ENCODE measurements at regions not wholly inside any gene's neighbourhood (a gene's known extent, or its start where the extent isn't known, plus 50 kb on each side); places are given as distances from the start of the nearest gene placed in this dataset.

DNA sequence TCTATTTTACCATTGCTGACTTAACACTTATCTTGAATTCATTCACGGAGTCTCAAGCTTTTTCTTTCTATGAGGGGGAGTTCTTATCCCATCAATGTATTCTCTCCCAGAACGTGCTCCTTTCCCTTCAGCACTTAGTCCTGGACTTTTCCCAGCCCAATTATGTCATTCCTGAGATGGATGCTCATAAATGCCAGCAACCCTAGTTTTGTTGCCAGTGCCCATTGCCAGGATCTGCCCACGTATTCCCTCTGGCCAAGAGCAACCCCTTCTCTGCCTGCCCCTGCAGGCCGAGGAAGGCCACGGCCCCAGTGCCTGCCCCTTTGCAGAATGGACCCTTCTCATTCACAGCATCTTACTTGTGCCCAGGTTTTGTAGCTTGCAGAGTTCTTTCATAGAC is 67.4 kb upstream of the PPP1R3C start:
- Histone ChIP-seq H3K4me3 (ENCODE audit: insufficient read depth, low read length) (no peak overlapping the region), H3K9me3 (ENCODE audit: low read depth, low read length) (no peaks in the 10 kb centered on the region), H3K4me1 (ENCODE audit: insufficient read depth, low read length) (peaks cover 17% of the 10 kb centered on the region), H4K20me1 (ENCODE audit: insufficient read depth, low read length) (no peaks in the 10 kb centered on the region), H3K36me3 (ENCODE audit: insufficient read depth, low read length) (no peaks in the 10 kb centered on the region), H3K79me2 (ENCODE audit: insufficient read depth, low read length) (no peaks in the 10 kb centered on the region), H2AFZ (ENCODE audit: low read length) (no peak overlapping the region), H3K4me2 (ENCODE audit: insufficient read depth, low read length) (peak overlapping the region; percentile 59), H3K27ac (ENCODE audit: low read depth, low read length) (no peak overlapping the region), H3K27me3 (ENCODE audit: insufficient read depth, low read length) (peaks cover 2% of the 10 kb centered on the region)
- DNase-seq (ENCODE audit: insufficient read length, low spot score, missing footprints), result peak; percentile 48
- TF ChIP-seq, protein P1, sequence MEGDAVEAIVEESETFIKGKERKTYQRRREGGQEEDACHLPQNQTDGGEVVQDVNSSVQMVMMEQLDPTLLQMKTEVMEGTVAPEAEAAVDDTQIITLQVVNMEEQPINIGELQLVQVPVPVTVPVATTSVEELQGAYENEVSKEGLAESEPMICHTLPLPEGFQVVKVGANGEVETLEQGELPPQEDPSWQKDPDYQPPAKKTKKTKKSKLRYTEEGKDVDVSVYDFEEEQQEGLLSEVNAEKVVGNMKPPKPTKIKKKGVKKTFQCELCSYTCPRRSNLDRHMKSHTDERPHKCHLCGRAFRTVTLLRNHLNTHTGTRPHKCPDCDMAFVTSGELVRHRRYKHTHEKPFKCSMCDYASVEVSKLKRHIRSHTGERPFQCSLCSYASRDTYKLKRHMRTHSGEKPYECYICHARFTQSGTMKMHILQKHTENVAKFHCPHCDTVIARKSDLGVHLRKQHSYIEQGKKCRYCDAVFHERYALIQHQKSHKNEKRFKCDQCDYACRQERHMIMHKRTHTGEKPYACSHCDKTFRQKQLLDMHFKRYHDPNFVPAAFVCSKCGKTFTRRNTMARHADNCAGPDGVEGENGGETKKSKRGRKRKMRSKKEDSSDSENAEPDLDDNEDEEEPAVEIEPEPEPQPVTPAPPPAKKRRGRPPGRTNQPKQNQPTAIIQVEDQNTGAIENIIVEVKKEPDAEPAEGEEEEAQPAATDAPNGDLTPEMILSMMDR (IDR thresholded peaks at IDR 0.05; ENCODE audit: extremely low read depth, low read depth, low read length), result no peak

DNA sequence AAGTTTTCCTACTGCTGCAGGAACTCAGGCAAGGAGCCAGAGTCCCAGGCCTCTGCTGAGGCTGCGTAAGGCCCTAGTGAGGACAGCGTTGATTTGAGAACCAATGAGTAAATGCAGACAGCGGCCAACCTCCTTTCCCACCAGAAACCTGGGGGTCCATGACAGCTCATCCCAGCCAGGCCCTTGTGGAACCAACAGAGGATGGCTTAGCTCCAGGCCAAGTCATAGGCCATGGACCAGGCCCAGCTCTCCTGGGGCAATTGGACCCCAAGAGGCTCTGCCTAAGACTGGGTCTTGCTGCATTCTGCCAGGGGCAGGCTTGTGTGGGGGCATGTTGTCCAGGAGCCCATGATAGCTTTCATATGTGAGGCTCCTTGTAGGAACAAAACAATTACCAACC is 65.4 kb upstream of the PPP1R3C start:
- Histone ChIP-seq H3K79me2 (ENCODE audit: insufficient read depth, low read length) (no peaks in the 10 kb centered on the region), H3K27me3 (ENCODE audit: insufficient read depth, low read length) (peaks cover 2% of the 10 kb centered on the region), H3K4me2 (ENCODE audit: insufficient read depth, low read length) (no peak overlapping the region), H3K4me1 (ENCODE audit: insufficient read depth, low read length) (peaks cover 17% of the 10 kb centered on the region), H3K9me3 (ENCODE audit: low read depth, low read length) (no peaks in the 10 kb centered on the region), H4K20me1 (ENCODE audit: insufficient read depth, low read length) (no peaks in the 10 kb centered on the region), H3K36me3 (ENCODE audit: insufficient read depth, low read length) (no peaks in the 10 kb centered on the region), H3K4me3 (ENCODE audit: insufficient read depth, low read length) (no peak overlapping the region), H2AFZ (ENCODE audit: low read length) (no peak overlapping the region), H3K27ac (ENCODE audit: low read depth, low read length) (no peak overlapping the region)
- TF ChIP-seq, protein P1 (IDR thresholded peaks at IDR 0.05; ENCODE audit: extremely low read depth, low read depth, low read length), result no peak
- no peak for DNase-seq (ENCODE audit: insufficient read length, low spot score, missing footprints)

DNA sequence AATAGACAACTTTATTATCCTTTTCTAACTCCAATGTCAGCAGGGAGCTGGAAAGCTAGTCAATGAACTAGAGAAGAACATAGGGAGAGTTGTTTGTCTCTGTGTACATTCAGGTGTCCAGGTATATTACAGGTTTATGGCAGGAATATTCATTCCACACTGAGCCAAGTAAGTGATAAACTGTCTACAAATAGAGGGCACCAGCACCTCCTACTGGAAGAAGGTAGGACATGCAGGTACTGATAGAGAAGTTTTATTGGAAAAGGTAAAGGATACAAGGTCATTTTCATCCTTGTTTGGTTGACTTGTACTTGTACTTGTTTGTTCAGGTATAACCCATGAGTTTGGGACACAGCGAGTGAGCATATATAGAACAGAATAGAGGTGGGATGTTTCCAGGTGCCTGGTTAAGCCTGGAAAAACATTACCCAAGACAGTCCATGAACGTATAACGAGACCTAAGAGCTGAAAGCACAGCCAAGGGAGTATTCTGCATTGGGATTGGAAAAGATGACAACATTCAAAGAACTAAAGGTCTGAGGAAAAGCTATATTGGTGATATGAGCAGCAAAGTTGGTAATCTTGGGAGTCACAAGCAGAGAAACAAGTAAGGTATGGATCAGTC is 61.4 kb upstream of the PPP1R3C start:
- no peak overlapping the region for H3K4me3 ChIP-seq (ENCODE audit: insufficient read depth, low read length)
- no peaks in the 10 kb centered on the region for H3K9me3 ChIP-seq (ENCODE audit: low read depth, low read length)
- no peak overlapping the region for H3K27ac ChIP-seq (ENCODE audit: low read depth, low read length)
- TF ChIP-seq, protein P1 (IDR thresholded peaks at IDR 0.05; ENCODE audit: extremely low read depth, low read depth, low read length), result peak; percentile 87
- DNase-seq (ENCODE audit: insufficient read length, low spot score, missing footprints), result peak; percentile 34
- H3K36me3 ChIP-seq (ENCODE audit: insufficient read depth, low read length), result no peaks in the 10 kb centered on the region
- no peak overlapping the region for H3K4me2 ChIP-seq (ENCODE audit: insufficient read depth, low read length)
- H4K20me1 ChIP-seq (ENCODE audit: insufficient read depth, low read length), result no peaks in the 10 kb centered on the region
- H3K79me2 ChIP-seq (ENCODE audit: insufficient read depth, low read length), result no peaks in the 10 kb centered on the region
- H2AFZ ChIP-seq (ENCODE audit: low read length), result no peak overlapping the region
- no peaks in the 10 kb centered on the region for H3K27me3 ChIP-seq (ENCODE audit: insufficient read depth, low read length)
- peaks cover 5% of the 10 kb centered on the region for H3K4me1 ChIP-seq (ENCODE audit: insufficient read depth, low read length)

DNA sequence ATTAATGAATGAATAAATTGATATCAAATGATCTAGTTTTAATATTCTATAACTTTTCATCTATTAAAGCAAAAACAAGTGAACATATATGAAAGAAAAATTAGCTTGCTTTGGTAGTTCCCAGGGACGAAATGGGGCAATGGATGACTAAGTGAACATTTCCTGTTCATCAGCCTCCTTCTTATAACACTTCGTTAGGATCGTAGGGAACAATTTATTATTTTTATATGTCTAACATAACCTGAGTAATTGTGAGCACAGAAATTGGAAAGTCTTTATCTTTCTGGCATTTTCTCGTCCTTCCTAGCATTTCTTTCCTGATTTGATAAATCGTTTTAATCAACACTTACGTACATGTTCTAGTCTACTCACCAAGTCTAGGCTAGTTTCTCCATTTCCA is 59.1 kb upstream of the PPP1R3C start:
- Histone ChIP-seq H4K20me1 (ENCODE audit: insufficient read depth, low read length) (no peaks in the 10 kb centered on the region), H3K79me2 (ENCODE audit: insufficient read depth, low read length) (no peaks in the 10 kb centered on the region), H3K27ac (ENCODE audit: low read depth, low read length) (no peak overlapping the region), H3K27me3 (ENCODE audit: insufficient read depth, low read length) (no peaks in the 10 kb centered on the region), H3K4me1 (ENCODE audit: insufficient read depth, low read length) (peaks cover 5% of the 10 kb centered on the region), H2AFZ (ENCODE audit: low read length) (no peak overlapping the region), H3K36me3 (ENCODE audit: insufficient read depth, low read length) (no peaks in the 10 kb centered on the region), H3K9me3 (ENCODE audit: low read depth, low read length) (no peaks in the 10 kb centered on the region), H3K4me3 (ENCODE audit: insufficient read depth, low read length) (no peak overlapping the region), H3K4me2 (ENCODE audit: insufficient read depth, low read length) (no peak overlapping the region)
- TF ChIP-seq, protein P1 (IDR thresholded peaks at IDR 0.05; ENCODE audit: extremely low read depth, low read depth, low read length), result no peak
- DNase-seq (ENCODE audit: insufficient read length, low spot score, missing footprints), result no peak

Measured in osteoblast (primary cell).